Suppressor macrophage treated with lipopolysaccharide for 1 hour (primary cell): ENCODE measurements at regions not wholly inside any gene's neighbourhood (a gene's known extent, or its start where the extent isn't known, plus 50 kb on each side); places are given as distances from the start of the nearest gene placed in this dataset.
"Not testable (repeated sequence)": the region's sequence is repeated elsewhere in the genome, so short reads cannot be mapped to it uniquely, and the experiment has no call there.

Experiments
- DNase-seq, 3 donors: peaks; one replicate each; pipeline ENCODE4 v3.0.0-alpha.2; 2020 to 2022

GRCh38 chr7:81833401-81833800 is 63.6 kb upstream of the HGF start:
- no peak for DNase-seq

GRCh38 chr7:81831883-81832282 is 62.0 kb upstream of the HGF start:
- no peak for DNase-seq

- not testable (repeated sequence) for DNase-seq
These were observed 59.7 kb upstream of the HGF start for GRCh38 chr7:81829511-81829910.

- no peak for DNase-seq
These were observed 53.0 kb upstream of the HGF start for GRCh38 chr7:81822811-81823210.

- DNase-seq: no peak
These were observed 50.0 kb upstream of the HGF start for GRCh38 chr7:81819861-81820260.
